Activated T-cell treated with anti-CD3 and anti-CD28 coated beads, Interleukin-2, amount 50 U/mL, for 72 hours (primary cell): ENCODE measurements at regions not wholly inside any gene's neighbourhood (a gene's known extent, or its start where the extent isn't known, plus 50 kb on each side); places are given as distances from the start of the nearest gene placed in this dataset.

Experiments
- ATAC-seq, 2 donors: fragments of 150-1000 bp; cut with Tn5 transposase; replicated peaks in 1 of 2; 2 replicates each; pipeline ENCODE4 v1.10.0; 2021; ENCODE audit warnings: moderate library complexity in 2 of 2, mild to moderate bottlenecking in 1 of 2
- DNase-seq, 2 donors: peaks; one replicate each; pipeline ENCODE4 v3.0.0; 2021 to 2022; ENCODE audit warnings: mixed read lengths in 1 of 2
- H3K27ac Mint-ChIP-seq: one replicate; pipeline ENCODE4 v1.8.0; 2022; ENCODE audit warnings: mild to moderate bottlenecking, moderate library complexity, mixed read lengths
- H3K27me3 Mint-ChIP-seq: one replicate; pipeline ENCODE4 v1.8.0; 2022; ENCODE audit warnings: low read depth, mixed read lengths
- H3K36me3 Mint-ChIP-seq, 2 donors: one replicate each; pipeline ENCODE4 v1.8.0; 2022; ENCODE audit warnings: mixed read lengths in 2 of 2, mild to moderate bottlenecking in 1 of 2; ENCODE audit not compliant: insufficient read depth in 2 of 2
- H3K4me1 Mint-ChIP-seq: one replicate; pipeline ENCODE4 v1.8.0; 2022; ENCODE audit warnings: low read depth, mixed read lengths
- H3K4me3 Mint-ChIP-seq, 2 donors: one replicate each; pipeline ENCODE4 v1.8.0; 2022; ENCODE audit warnings: mild to moderate bottlenecking in 2 of 2, mixed read lengths in 2 of 2, moderate library complexity in 2 of 2
- H3K9me3 Mint-ChIP-seq, 2 donors: one replicate each; pipeline ENCODE4 v1.8.0; 2022; ENCODE audit warnings: mixed read lengths in 2 of 2

DNA sequence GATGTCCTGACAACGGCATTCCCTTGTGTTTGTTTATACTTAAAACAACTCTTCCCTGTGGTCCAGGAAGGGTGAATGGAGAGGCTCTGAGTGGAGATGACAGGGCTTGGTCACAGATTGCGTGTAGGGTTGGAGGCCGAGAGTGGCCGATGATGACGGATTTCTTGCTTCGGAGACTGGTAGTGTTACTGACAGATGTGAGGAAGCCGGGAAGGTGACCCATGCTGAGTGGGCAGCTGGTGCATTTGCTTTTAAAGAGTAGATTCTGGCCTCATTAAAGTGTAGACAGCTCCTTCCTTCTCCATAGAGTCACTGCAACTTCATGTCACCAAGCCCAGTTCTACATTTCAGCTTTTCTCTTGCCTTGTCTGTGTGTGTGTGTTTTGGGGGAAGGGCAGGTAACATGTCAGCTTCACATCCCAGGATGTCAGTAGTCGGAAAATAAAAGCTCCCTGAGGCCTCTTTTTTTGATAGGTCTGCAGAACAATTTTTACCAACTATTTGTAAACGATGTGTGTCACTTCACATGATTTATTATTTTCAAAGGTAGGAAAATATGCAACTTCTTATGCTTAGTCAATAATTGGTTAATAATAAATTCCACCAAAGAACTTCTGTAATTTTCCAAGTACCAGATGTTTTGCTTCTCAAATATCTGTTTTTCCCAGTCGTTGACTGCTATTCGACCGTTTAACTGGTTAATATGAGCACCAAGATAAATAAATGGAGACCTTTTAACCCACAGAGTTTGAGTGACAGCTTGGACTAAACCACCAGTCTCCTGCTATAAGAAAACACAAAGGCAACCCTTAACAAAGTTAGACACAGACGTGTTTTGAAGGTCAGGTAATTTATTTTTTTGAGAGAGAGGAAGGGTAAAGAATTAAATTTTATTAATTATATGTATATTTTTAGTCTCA is 436.9 kb downstream of the SLC4A3 start:
- H3K4me1 Mint-ChIP-seq = no peaks in the 10 kb centered on the region
- H3K27ac Mint-ChIP-seq = no peak overlapping the region
- H3K27me3 Mint-ChIP-seq = peaks cover 6% of the 10 kb centered on the region
- H3K4me3 Mint-ChIP-seq = no peak overlapping the region
- no peak for DNase-seq
- no peak for ATAC-seq
- H3K36me3 Mint-ChIP-seq = no peaks in the 10 kb centered on the region
- peaks cover 0 to under 1% of the 10 kb centered on the region in 2 donors for H3K9me3 Mint-ChIP-seq

GRCh38 chr2:220065581-220065980 is 438.2 kb downstream of the SLC4A3 start:
- H3K27me3 Mint-ChIP-seq = peaks cover 6% of the 10 kb centered on the region
- no peak for DNase-seq
- ATAC-seq = no peak
- no peaks in the 10 kb centered on the region for H3K9me3 Mint-ChIP-seq
- no peak overlapping the region for H3K4me3 Mint-ChIP-seq
- no peak overlapping the region for H3K27ac Mint-ChIP-seq
- H3K4me1 Mint-ChIP-seq = no peaks in the 10 kb centered on the region
- no peaks in the 10 kb centered on the region for H3K36me3 Mint-ChIP-seq

- Mint-ChIP-seq H3K4me1 (no peaks in the 10 kb centered on the region), H3K27me3 (peaks cover 6% of the 10 kb centered on the region), H3K27ac (no peak overlapping the region), H3K9me3 (no peaks in the 10 kb centered on the region), H3K36me3 (no peaks in the 10 kb centered on the region), H3K4me3 (no peak overlapping the region)
- DNase-seq = no peak
- ATAC-seq = no peak
These were observed 441.4 kb downstream of the SLC4A3 start for GRCh38 chr2:220068846-220069245.

DNA sequence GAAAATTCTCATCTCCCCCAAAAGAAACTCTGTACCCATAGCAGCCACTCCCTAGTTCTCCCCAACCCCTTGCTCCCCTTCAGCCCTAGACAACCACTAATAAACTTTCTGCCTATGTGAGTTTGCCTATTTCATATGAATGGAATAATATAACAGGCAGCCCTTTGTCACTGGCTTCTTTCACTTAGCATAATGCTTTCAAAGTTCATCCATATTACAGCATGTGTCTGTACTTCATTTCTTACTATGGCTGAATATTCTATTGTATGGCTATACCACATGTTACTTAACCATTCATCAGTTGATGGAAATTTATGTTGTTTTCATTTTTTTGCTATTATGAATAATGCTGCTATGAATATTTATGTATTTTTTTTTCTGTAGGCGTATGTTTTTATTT is 442.9 kb downstream of the SLC4A3 start:
- H3K4me1 Mint-ChIP-seq = no peaks in the 10 kb centered on the region
- ATAC-seq = no peak
- H3K36me3 Mint-ChIP-seq = no peaks in the 10 kb centered on the region
- H3K9me3 Mint-ChIP-seq = no peaks in the 10 kb centered on the region
- no peak for DNase-seq
- no peak overlapping the region for H3K4me3 Mint-ChIP-seq
- no peaks in the 10 kb centered on the region for H3K27me3 Mint-ChIP-seq
- no peak overlapping the region for H3K27ac Mint-ChIP-seq

GRCh38 chr2:220071696-220072095 is 444.3 kb downstream of the SLC4A3 start:
- ATAC-seq (no peak), DNase-seq (no peak)

GRCh38 chr2:220072669-220073220 is 445.3 kb downstream of the SLC4A3 start:
- DNase-seq (no peak), ATAC-seq (no peak)
- no peaks in the 10 kb centered on the region for H3K9me3 Mint-ChIP-seq
- H3K27ac Mint-ChIP-seq = no peak overlapping the region
- H3K27me3 Mint-ChIP-seq = peaks cover 7% of the 10 kb centered on the region
- no peaks in the 10 kb centered on the region for H3K4me1 Mint-ChIP-seq
- no peaks in the 10 kb centered on the region for H3K36me3 Mint-ChIP-seq
- H3K4me3 Mint-ChIP-seq = no peak overlapping the region

More at GRCh38 chr2:220071696-220072095, 444.3 kb downstream of the SLC4A3 start:
- H3K27me3 Mint-ChIP-seq = peaks cover 1% of the 10 kb centered on the region
- no peaks in the 10 kb centered on the region for H3K9me3 Mint-ChIP-seq
- H3K27ac Mint-ChIP-seq = no peak overlapping the region
- no peak overlapping the region for H3K4me3 Mint-ChIP-seq
- no peaks in the 10 kb centered on the region for H3K36me3 Mint-ChIP-seq
- no peaks in the 10 kb centered on the region for H3K4me1 Mint-ChIP-seq

DNA sequence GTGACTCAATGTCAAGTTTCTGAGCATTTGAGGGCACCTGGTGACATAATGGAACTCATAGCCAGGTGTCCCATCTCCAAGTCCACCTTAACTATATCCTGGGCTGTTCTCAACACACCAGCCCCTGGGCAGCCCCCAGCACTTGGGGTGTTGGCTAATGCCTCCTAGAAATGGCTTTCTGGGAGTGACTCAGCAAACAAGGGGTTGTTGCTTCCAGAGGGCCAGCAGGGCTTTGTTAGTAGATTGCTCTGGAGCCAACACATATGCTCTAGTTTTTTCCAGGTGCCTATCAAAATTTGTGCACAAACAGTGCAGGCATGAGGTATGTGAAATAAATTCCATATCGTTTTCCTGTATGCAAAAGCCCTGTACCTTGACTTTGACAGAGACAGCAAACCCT is 448.4 kb downstream of the SLC4A3 start:
- Mint-ChIP-seq H3K4me1 (no peaks in the 10 kb centered on the region), H3K9me3 (no peaks in the 10 kb centered on the region), H3K4me3 (no peak overlapping the region), H3K27me3 (peaks cover 7% of the 10 kb centered on the region), H3K27ac (no peak overlapping the region), H3K36me3 (no peaks in the 10 kb centered on the region)
- no peak for ATAC-seq
- no peak for DNase-seq

DNA sequence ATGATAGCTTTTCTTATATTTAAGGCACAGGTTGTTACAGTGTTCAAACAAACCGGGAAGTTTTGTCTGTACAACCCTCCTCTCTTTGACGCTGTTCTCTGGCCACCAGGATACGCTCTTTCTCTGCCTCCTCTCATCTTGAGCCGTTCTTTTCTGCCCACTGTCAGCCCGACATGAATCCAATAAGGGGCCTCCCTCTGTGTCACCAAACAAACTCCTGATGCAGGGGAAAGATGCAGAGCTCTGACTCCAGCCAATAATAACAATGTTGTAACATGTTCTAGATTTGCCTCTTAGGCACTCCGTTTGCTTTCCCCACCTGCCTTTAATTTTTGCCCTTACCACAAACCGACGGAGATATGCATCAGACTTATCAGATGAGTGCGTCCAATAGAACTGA is 449.3 kb downstream of the SLC4A3 start:
- H3K9me3 Mint-ChIP-seq = no peaks in the 10 kb centered on the region
- DNase-seq (no peak), ATAC-seq (no peak)
- H3K4me1 Mint-ChIP-seq = no peaks in the 10 kb centered on the region
- no peak overlapping the region for H3K27ac Mint-ChIP-seq
- H3K36me3 Mint-ChIP-seq = no peaks in the 10 kb centered on the region
- H3K27me3 Mint-ChIP-seq = peaks cover 7% of the 10 kb centered on the region
- H3K4me3 Mint-ChIP-seq = no peak overlapping the region

- H3K4me1 Mint-ChIP-seq = no peaks in the 10 kb centered on the region
- ATAC-seq = no peak
- H3K9me3 Mint-ChIP-seq = no peaks in the 10 kb centered on the region
- DNase-seq = no peak
- no peak overlapping the region for H3K27ac Mint-ChIP-seq
- peaks cover 7% of the 10 kb centered on the region for H3K27me3 Mint-ChIP-seq
- no peaks in the 10 kb centered on the region for H3K36me3 Mint-ChIP-seq
- H3K4me3 Mint-ChIP-seq = no peak overlapping the region
These were observed 450.1 kb downstream of the SLC4A3 start for GRCh38 chr2:220077488-220077887.

- H3K4me1 Mint-ChIP-seq = no peaks in the 10 kb centered on the region
- H3K36me3 Mint-ChIP-seq = no peaks in the 10 kb centered on the region
- H3K27me3 Mint-ChIP-seq = peaks cover 7% of the 10 kb centered on the region
- H3K27ac Mint-ChIP-seq = no peak overlapping the region
- ATAC-seq = no peak
- no peak overlapping the region for H3K4me3 Mint-ChIP-seq
- DNase-seq = no peak
- H3K9me3 Mint-ChIP-seq = no peaks in the 10 kb centered on the region
These were observed 451.0 kb downstream of the SLC4A3 start for GRCh38 chr2:220078439-220078838.

GRCh38 chr2:220079595-220079994 is 452.2 kb downstream of the SLC4A3 start:
- no peaks in the 10 kb centered on the region for H3K4me1 Mint-ChIP-seq
- no peaks in the 10 kb centered on the region for H3K36me3 Mint-ChIP-seq
- H3K4me3 Mint-ChIP-seq = no peak overlapping the region
- no peak overlapping the region for H3K27ac Mint-ChIP-seq
- ATAC-seq = no peak
- no peak for DNase-seq
- H3K27me3 Mint-ChIP-seq = peaks cover 7% of the 10 kb centered on the region
- no peaks in the 10 kb centered on the region for H3K9me3 Mint-ChIP-seq

DNA sequence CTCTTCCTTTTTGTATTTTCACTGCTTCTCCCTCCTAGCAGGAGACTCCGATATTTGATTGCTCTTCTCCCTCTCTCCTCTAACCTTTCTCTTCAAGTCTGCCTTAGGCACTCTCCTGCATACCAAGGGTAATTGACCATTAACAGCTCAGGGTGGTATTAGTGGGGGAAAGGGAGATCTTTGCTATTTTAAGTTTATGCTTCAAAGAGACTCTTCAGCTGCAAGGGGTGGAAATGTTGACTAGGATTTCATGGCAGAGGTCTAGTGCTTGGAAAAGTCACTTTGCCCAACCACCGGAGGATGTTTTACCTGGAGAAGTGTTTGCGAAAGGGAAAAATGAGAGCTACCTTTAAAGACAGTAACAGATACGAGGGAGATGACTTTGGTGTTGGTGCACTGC is 453.7 kb downstream of the SLC4A3 start:
- no peaks in the 10 kb centered on the region for H3K4me1 Mint-ChIP-seq
- H3K27me3 Mint-ChIP-seq = peaks cover 7% of the 10 kb centered on the region
- no peak overlapping the region for H3K4me3 Mint-ChIP-seq
- H3K36me3 Mint-ChIP-seq = no peaks in the 10 kb centered on the region
- no peak overlapping the region for H3K27ac Mint-ChIP-seq
- H3K9me3 Mint-ChIP-seq = no peaks in the 10 kb centered on the region
- DNase-seq = no peak
- ATAC-seq = no peak

DNA sequence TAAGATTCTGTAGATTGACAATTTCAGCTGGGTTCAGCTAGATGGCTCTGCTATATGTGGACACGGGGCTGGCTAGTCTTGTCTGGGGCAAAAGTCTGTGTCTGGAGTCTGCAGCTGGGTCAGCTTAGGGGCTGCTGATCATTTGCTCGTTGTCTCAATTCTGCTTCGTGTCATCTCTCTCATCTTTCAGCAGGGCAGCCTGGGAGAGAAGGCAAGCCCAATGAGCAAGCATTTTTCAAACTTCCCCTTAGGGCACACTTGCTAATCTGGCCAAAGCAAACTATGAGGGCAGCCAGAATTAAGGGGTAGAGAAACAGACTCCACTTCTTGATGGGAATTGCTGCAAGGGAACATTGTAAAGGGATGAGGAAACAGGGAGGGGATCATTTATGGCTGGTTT is 462.6 kb downstream of the SLC4A3 start:
- ATAC-seq = no peak
- no peak for DNase-seq
- H3K9me3 Mint-ChIP-seq = no peaks in the 10 kb centered on the region
- no peak overlapping the region for H3K27ac Mint-ChIP-seq
- no peaks in the 10 kb centered on the region for H3K27me3 Mint-ChIP-seq
- H3K36me3 Mint-ChIP-seq = no peaks in the 10 kb centered on the region
- no peaks in the 10 kb centered on the region for H3K4me1 Mint-ChIP-seq
- H3K4me3 Mint-ChIP-seq = no peak overlapping the region

GRCh38 chr2:220096406-220096805 is 469.0 kb downstream of the SLC4A3 start:
- Mint-ChIP-seq H3K4me1 (no peaks in the 10 kb centered on the region), H3K9me3 (peaks cover 2 to 4% of the 10 kb centered on the region in 2 donors), H3K36me3 (peaks cover 0 to 1% of the 10 kb centered on the region in 2 donors), H3K27ac (no peak overlapping the region), H3K27me3 (no peaks in the 10 kb centered on the region), H3K4me3 (no peak overlapping the region)
- DNase-seq (no peak), ATAC-seq (no peak)
